ENCODE measurements at regions not wholly inside any gene's neighbourhood (a gene's known extent, or its start where the extent isn't known, plus 50 kb on each side); places are given as distances from the start of the nearest gene placed in this dataset.

DNA sequence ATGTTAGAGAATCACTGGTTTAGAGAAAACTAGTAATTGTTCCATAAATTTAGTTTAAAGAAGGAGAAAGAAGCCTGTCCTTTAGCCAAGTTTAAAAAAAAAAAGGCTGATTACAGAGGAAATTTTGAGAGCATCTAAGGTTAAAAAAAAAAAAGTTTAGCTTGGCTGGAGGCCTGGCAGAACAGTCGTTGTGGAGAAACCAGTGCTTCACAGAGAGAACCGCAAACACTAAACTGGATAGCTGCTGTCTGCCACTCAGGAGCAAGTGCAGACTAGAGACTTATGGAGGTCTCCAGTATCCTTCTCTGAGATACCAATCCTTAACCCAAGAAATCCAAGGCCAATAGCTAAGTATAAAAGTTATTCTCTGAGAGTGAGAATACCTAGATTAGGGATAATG is 84.8 kb upstream of the ANKRD28 start:
- H3K27me3 ChIP-seq (ENCODE audit: control insufficient read depth in 2 of 2, insufficient read depth in 2 of 2, low read length in 2 of 2): no peaks in the 10 kb centered on the region
- TF ChIP-seq, protein P1, sequence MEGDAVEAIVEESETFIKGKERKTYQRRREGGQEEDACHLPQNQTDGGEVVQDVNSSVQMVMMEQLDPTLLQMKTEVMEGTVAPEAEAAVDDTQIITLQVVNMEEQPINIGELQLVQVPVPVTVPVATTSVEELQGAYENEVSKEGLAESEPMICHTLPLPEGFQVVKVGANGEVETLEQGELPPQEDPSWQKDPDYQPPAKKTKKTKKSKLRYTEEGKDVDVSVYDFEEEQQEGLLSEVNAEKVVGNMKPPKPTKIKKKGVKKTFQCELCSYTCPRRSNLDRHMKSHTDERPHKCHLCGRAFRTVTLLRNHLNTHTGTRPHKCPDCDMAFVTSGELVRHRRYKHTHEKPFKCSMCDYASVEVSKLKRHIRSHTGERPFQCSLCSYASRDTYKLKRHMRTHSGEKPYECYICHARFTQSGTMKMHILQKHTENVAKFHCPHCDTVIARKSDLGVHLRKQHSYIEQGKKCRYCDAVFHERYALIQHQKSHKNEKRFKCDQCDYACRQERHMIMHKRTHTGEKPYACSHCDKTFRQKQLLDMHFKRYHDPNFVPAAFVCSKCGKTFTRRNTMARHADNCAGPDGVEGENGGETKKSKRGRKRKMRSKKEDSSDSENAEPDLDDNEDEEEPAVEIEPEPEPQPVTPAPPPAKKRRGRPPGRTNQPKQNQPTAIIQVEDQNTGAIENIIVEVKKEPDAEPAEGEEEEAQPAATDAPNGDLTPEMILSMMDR (IDR thresholded peaks at IDR 0.05): no peak
- Mint-ChIP-seq H3K9me3 (peaks cover 16 to 26% (median 18%) of the 10 kb centered on the region in 7 donors), H3K4me3 (no peak overlapping the region), H3K27ac (no peak overlapping the region), H3K4me1 (no peaks in the 10 kb centered on the region), H3K27me3 (ENCODE audit: low read depth in 3 of 3) (peaks cover 0 to 2% (median 2%) of the 10 kb centered on the region in 3 donors), H3K36me3 (no peaks in the 10 kb centered on the region)
- peaks cover 0 to 20% of the 10 kb centered on the region in 2 donors for H3K9me3 ChIP-seq (replicated peaks in 1 of 2; ENCODE audit: control insufficient read depth in 1 of 2, insufficient read depth in 1 of 2, low read length in 2 of 2)
- H3K4me2 ChIP-seq (replicated peaks; ENCODE audit: extremely low read depth, low read length, poor library complexity, severe bottlenecking): no peak overlapping the region
- 85% methylated on average over 2 of the region's 2 CpGs for WGBS (ENCODE audit: insufficient coverage)
- intact Hi-C loops (cut with micrococcal nuclease): no loop called here
- H2AFZ ChIP-seq (ENCODE audit: insufficient read depth, low read depth, low read length, poor library complexity, severe bottlenecking): no peak overlapping the region
- H3K4me1 ChIP-seq (ENCODE audit: control insufficient read depth in 1 of 2, insufficient read depth in 2 of 2, low read length in 2 of 2): no peaks in the 10 kb centered on the region
- no peak overlapping the region for H3K9ac ChIP-seq (ENCODE audit: insufficient read depth, low read length, poor library complexity, severe bottlenecking)
- no peak overlapping the region for H3K4me3 ChIP-seq (replicated peaks in 1 of 3; ENCODE audit: low read depth in 2 of 3, low read length in 3 of 3)
- no peaks in the 10 kb centered on the region for H4K20me1 ChIP-seq (ENCODE audit: insufficient read depth, low read length)
- no peak for DNase-seq
- no peaks in the 10 kb centered on the region for H3K79me2 ChIP-seq (ENCODE audit: insufficient read depth, low read length)
- no peaks in the 10 kb centered on the region for H3K36me3 ChIP-seq (replicated peaks in 1 of 2; ENCODE audit: control insufficient read depth in 1 of 2, insufficient read depth in 2 of 2, low read length in 2 of 2)
- H3K27ac ChIP-seq (ENCODE audit: low read depth in 1 of 2, low read length in 2 of 2): no peak overlapping the region

DNA sequence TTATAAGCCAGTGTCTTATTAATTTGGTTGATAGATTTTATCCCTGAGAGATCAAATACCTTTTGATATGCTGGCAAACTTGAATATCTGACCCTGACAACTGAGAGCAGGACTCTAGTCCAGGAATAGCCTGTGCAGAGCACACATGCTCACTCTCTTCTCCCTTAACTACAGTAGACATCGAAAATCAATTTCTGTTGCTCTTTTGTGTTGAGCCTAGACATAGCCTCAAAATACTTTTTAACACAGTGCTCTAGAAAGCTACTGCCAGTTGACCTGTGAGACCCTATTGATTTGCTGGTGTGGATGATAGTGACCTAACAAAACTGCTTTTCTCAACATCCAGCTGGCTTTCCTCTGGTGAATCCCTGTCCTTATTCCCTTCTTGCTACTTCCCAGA is 86.4 kb upstream of the ANKRD28 start:
- no peak overlapping the region for H3K9ac ChIP-seq (ENCODE audit: insufficient read depth, low read length, poor library complexity, severe bottlenecking)
- no peak overlapping the region for H3K4me3 ChIP-seq (replicated peaks in 1 of 3; ENCODE audit: low read depth in 2 of 3, low read length in 3 of 3)
- H3K27me3 ChIP-seq (ENCODE audit: control insufficient read depth in 2 of 2, insufficient read depth in 2 of 2, low read length in 2 of 2): no peaks in the 10 kb centered on the region
- TF ChIP-seq, protein P1 (IDR thresholded peaks at IDR 0.05): no peak
- no peak for DNase-seq
- Mint-ChIP-seq H3K27me3 (ENCODE audit: low read depth in 3 of 3) (peaks cover 0 to 3% (median 2%) of the 10 kb centered on the region in 3 donors), H3K9me3 (peaks cover 7 to 15% (median 10%) of the 10 kb centered on the region in 7 donors), H3K4me3 (no peak overlapping the region), H3K27ac (no peak overlapping the region), H3K36me3 (no peaks in the 10 kb centered on the region), H3K4me1 (no peaks in the 10 kb centered on the region)
- no peaks in the 10 kb centered on the region for H4K20me1 ChIP-seq (ENCODE audit: insufficient read depth, low read length)
- peaks cover 0 to 4% of the 10 kb centered on the region in 2 donors for H3K9me3 ChIP-seq (replicated peaks in 1 of 2; ENCODE audit: control insufficient read depth in 1 of 2, insufficient read depth in 1 of 2, low read length in 2 of 2)
- no peaks in the 10 kb centered on the region for H3K36me3 ChIP-seq (replicated peaks in 1 of 2; ENCODE audit: control insufficient read depth in 1 of 2, insufficient read depth in 2 of 2, low read length in 2 of 2)
- intact Hi-C loops (cut with micrococcal nuclease): no loop called here
- no peaks in the 10 kb centered on the region for H3K4me1 ChIP-seq (ENCODE audit: control insufficient read depth in 1 of 2, insufficient read depth in 2 of 2, low read length in 2 of 2)
- no peak overlapping the region for H3K4me2 ChIP-seq (replicated peaks; ENCODE audit: extremely low read depth, low read length, poor library complexity, severe bottlenecking)
- WGBS (ENCODE audit: insufficient coverage): no CpG with 5 or more reads among the region's 1 CpG
- H3K27ac ChIP-seq (ENCODE audit: low read depth in 1 of 2, low read length in 2 of 2): no peak overlapping the region
- H2AFZ ChIP-seq (ENCODE audit: insufficient read depth, low read depth, low read length, poor library complexity, severe bottlenecking): no peak overlapping the region
- no peaks in the 10 kb centered on the region for H3K79me2 ChIP-seq (ENCODE audit: insufficient read depth, low read length)

Data from CD14-positive monocyte (primary cell).